ENCODE measurements at regions not wholly inside any gene's neighbourhood (a gene's known extent, or its start where the extent isn't known, plus 50 kb on each side); places are given as distances from the start of the nearest gene placed in this dataset.
"Not testable (repeated sequence)": the region's sequence is repeated elsewhere in the genome, so short reads cannot be mapped to it uniquely, and the experiment has no call there.

GRCh38 chr7:45268013-45268412 is 110.4 kb downstream of the RAMP3 start:
- DNase-seq: no peak

DNA sequence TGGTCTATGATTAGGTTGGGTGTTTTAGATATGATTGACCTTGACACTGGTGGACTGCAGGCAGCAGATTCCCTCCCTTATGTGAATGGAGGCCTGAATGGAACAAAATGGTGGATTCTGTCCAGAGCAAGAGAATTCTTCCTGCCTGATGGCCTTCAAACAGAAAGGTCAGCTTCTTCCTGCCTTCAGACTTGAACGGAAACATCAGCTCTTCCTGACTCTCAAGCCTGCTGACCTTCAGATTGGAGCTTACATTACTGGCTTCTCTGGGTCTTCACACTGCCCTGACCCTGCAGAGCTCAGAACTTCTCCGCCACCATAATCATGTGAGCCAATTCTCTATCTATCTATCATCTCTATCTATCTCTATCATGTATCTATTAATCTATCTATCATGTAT is 111.6 kb downstream of the RAMP3 start:
- DNase-seq: no peak

- no peak for DNase-seq
Observed at GRCh38 chr7:45278763-45279398, 121.3 kb downstream of the RAMP3 start.

DNA sequence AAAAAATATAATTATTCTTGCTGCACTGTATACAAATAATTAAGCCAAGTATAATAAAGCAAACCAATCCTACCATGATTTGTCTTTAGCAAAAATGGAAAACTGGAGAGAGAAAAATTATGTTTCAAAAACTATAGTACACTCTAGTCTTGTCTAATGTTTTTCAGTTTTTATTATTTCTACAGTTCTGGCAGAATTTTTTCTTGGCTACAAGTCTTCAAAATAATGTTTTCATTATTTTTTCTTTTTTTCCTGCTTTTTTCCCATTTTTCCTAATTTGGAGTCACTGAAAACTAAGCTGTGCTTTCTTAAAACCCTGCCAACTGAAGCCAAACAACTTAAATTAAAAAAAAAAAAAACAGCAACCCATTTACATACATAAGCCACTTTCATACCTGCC is 132.0 kb downstream of the RAMP3 start:
- not testable (repeated sequence) for DNase-seq

DNA sequence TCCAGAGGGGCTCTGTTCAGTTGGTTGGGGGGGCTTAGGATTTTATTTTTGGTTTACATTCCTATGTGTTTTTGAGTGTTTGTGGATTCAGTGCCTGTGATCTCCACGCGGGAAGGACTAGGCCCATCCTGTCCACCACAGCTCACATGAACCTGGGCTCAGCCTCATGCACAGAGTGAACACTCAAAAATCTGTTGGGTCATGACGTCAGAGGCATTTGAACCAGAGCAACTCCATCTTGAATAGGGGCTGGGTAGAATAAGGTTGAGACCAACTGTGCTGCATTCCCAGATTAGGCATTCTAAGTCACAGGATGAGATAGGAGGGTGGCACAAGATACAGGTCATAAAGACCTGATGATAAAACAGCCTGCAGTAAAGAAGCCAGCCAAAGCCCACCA is 133.3 kb downstream of the RAMP3 start:
- DNase-seq: no peak

GRCh38 chr7:45292481-45292880 is 134.9 kb downstream of the RAMP3 start:
- no peak for DNase-seq

DNA sequence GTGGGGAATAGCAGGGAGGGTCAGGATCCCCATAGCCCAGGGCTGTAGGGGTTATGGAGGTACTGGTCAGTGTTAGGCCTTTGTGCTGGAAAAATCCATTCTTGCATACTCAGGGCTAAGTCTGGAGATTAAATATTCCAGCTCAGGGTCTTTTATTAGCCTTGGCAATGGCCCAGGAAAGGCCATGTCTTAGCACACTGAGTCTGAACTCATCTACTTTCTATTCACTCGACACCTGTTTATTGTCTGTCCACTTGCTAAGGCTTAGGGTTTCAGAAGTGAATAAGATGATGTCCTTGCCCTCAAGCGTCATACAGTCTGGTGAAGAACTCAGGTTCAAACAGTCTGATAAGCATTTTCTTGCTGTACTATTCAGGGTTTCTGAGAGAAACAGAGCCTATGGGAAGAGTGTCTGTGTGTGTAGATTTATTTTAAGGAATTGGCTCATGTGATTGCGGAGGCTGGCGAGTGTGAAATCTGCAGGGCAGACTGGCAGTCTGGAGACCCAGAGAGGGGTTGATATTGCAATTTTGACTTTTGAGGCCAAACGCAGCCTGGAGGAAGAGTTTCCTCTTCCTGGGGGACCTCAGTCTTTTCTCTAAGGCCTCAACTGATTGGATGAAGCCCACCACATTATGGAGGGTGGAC is 135.8 kb downstream of the RAMP3 start:
- no peak for DNase-seq

DNA sequence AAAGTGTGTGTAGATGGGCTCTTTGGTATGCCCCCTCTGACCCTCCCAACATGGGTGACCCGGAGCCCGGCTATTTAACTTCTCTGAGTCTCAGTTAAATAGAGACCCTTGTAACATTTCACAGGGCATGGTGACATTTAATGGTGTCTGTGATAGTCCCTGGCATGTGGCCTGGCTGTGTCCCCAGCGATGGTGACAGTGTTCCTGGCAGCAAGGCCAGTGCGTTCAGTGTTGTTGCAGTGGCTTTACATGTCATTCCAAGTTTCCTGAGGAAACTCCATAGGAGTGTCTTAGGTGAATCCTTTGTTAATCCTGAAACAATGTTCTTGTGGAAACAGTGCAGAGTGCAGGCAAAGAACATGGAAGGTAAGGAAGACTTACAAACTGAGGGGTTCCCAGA is 137.0 kb downstream of the RAMP3 start:
- DNase-seq: peak in 1 of 14 donors; percentile 48

- peak in 1 of 14 donors; percentile 90 for DNase-seq
Observed at GRCh38 chr7:45295222-45295621, 137.6 kb downstream of the RAMP3 start.

GRCh38 chr7:45296748-45297147 is 139.2 kb downstream of the RAMP3 start:
- no peak for DNase-seq

GRCh38 chr7:45306752-45307305 is 149.2 kb downstream of the RAMP3 start:
- no peak for DNase-seq

GRCh38 chr7:45311597-45311996 is 154.0 kb downstream of the RAMP3 start:
- no peak for DNase-seq

DNA sequence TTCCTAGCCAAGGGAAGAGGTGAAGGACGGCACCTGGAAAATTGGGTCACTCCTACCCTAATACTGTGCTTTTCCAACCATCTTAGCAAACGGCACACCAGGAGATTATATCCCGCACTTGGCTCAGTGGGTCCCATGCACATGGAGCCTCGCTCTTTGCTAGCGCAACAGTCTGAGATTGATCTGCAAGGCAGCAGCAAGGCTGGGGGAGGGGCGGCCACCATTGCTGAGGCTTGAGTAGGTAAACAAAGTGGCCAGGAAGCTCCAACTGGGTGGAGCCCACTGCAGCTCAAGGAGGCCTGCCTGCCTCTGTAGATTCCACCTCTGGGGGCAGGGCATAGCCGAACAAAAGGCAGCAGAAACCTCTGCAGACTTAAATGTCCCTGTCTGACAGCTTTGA is 157.9 kb downstream of the RAMP3 start:
- DNase-seq: not testable (repeated sequence)

DNA sequence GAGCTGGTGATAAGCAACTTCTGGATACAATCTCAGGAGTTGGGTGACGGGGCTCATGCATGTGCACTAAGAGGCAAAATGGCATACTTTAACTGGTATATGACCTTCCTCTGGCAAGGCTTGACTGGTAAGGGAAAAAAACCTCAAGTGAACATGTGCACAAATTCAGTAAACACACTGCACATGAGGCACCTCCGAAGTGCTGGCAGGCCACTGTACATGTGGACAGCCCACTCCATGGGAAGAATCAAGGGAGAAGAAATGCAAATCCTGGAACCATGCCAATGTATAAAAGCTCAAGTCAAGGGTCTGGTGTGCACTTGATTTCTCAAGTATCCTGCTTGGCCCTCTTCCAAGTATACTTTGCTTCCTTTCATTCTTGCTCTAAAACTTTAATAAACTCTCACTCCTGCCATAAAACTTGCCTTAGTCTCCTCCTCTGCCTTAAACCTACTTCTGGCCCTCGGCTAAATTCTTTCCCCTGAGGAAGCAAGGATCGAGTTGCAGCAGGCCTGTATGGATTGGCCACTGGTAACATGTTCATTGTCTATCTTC is 167.2 kb downstream of the RAMP3 start:
- DNase-seq: no peak

DNA sequence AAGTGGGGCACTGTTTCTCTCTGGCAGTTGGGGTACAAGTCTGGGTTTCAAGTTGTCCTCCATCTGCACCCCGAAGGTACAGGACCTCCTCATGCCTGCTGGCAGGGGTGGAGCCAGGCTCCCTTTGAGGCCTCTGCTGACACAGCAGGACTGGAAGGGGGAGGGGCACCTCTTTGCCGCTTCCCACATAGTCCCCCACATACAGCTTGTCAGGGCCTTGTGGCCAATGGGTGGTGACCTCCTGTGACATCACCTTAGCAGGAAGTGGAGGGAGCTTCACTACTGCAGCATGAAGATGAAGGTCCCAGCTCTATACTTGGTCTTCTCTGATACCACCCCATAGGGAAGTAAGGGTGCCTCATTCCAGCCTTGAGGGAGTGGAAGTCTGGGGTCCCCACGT is 167.8 kb downstream of the RAMP3 start:
- no peak for DNase-seq

DNA sequence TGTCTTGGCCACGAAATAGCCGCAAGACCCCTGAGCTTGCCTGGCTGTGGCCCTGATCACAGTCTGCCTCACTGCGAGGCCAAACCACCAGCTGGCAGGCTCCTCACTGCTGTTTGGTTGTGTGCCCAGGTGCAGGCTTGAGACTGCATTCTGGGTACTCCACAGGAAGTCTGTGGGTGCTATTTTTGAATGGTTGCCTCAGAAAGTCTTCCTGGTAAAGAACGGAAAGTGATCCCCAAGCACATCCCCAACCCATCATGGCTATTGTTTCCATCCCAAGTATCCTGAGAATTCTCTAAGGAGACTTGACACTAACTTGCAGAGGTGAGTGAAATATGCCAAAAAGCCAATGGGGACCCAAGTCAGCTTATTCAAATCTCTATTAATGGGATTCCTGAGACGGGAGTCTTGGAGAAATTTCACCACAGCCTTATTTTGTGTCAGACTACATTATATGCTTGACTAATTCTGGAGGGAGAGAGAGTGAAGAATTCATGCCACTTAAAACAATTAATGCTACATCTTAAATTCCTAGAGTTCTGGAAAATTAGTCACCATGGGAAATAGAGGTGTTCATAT is 170.9 kb downstream of the RAMP3 start:
- DNase-seq: no peak

GRCh38 chr7:45331563-45331962 is 174.0 kb downstream of the RAMP3 start:
- no peak for DNase-seq

DNA sequence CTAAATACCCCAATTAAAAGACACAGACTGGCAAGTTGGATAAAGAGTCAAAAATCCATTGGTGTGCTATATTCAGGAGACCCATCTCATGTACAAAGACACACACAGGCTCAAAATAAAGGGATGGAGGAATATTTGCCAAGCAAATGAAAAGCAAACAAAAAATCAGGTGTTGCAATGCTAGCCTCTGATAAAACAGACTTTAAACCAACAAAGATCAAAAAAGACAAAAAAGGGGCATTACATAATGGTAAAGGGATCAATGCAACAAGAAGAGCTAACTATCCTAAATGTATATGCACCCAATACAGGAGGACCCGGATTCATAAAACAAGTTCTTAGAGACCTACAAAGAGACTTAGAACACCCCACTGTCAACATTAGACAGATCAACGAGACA is 177.4 kb downstream of the RAMP3 start:
- not testable (repeated sequence) for DNase-seq

DNA sequence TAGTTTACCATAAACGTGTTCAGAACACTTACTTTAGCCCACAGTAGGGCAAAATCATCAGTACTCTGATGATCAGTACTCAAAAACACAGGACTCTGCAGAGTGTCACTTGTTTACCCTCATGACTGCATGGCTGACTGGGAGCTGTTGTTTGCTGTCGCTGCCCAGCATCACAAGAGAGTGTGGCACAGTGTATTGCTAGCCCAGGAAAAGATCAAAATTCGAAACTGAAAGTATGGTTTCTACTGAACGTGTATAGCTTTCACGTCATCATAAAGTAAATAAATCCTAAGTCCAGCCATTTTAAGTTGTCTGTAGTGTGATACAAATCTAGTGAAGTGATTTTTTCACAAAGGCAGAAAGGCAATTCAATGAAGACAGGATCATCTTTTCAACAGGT is 184.6 kb downstream of the RAMP3 start:
- DNase-seq: no peak

DNA sequence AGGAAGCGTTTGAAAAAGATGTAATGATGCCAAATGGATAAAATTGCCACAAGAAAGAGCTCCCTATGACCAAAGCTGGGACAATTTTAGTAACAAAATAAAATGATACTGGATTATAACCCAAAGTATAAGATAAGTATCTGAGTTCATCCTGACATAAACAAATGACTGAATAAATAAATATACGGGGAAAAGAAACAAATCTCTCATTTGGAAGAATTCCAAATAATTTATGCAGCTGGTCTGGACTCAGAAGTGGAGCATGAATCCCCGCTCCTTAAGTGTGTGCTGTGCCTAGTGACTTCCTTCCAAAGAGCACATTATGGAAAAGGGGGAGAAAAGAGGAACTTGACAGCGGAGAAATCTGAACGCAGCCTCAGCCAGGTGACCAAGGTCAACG is 186.2 kb downstream of the RAMP3 start:
- no peak for DNase-seq

GRCh38 chr7:45347804-45348203 is 190.2 kb downstream of the RAMP3 start:
- no peak for DNase-seq

- no peak for DNase-seq
Observed at GRCh38 chr7:45349090-45349489, 191.5 kb downstream of the RAMP3 start.

- no peak for DNase-seq
Observed at GRCh38 chr7:45350896-45351295, 193.3 kb downstream of the RAMP3 start.

DNA sequence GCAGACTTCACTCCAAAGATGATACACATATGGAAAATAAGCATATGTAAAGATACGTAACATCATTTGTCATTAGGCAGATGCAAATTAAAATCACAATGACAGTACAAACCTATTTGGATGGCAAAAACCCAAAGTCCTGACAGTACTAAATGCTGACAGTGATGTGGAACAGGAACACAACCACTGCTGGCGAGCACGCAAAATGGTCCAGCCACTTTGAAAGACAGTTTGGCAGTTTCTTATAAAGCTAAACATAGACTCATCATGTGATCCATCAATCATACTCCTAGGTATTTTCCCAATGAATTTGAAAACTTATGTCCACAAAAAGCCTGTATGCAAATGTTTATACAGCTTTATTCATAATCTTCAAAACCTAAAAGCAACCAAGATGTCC is 200.7 kb downstream of the RAMP3 start:
- DNase-seq: no peak

Measured in C1 segment of cervical spinal cord (tissue), 14 donors.